ENCODE measurements at regions not wholly inside any gene's neighbourhood (a gene's known extent, or its start where the extent isn't known, plus 50 kb on each side); places are given as distances from the start of the nearest gene placed in this dataset.

DNA sequence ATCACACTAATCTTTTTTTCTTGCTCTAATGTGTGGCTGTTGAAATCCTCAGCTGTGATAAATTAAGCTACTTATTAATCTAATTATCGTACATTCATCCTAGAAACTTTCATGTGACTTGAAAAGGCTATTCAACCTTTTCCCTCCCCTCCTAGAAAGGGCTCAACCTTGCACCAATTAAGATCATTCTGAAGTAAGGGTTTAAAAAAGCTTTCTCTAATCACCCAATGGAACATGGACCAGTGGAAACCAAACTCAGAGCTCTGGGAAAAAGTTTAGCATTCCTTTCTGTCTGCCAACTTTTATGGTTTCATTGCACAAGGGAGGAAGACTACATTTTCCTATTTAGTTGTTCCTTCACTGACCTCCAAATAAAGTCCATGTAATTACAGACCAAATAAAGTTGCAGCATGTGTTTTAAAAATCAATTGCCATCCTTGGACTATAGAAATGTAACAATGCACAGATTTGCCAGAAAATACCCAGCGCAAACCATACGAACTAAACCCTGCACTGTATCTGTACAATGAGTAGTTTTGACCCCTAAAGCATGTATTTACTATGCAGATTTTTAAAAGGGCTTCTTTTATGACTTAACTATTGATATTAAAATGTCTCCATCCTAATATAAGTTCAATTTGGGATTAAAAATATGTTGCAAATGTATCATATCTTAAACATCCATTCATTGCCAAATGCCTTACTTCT, 142.6 kb upstream of the OTX2 start:
- H3K27me3 ChIP-seq (ENCODE audit: control insufficient read depth, insufficient read depth, low read length) = 0 out of 2 replicates have a peak, but pooled peaks cover 3% of the 10 kb centered on the region
- CTCF ChIA-PET = no interaction called here

DNA sequence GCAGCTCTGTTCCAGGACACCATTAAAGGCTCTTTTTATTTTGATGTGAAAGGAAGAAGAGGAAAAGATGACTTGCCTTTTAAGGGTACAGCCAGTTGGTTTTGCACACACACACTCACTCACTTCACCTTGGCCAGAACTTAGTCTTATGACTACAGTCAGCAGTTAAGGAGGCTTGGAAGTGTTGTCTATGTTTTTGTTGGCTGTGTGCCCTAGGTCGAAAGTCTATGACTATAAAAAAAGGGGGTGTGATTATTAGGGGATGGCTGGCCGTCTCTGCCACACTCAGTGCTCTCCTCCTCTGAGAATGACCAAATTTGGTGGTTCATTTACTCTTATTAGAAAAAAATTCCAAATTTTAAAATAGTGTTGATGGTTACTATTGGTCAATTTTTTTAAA, 139.5 kb upstream of the OTX2 start:
- ATAC-seq (no peak), DNase-seq (ENCODE audit: low read depth, low spot score) (no peak)
- H3K4me3 ChIP-seq (ENCODE audit: low read depth in 2 of 2, low read length in 2 of 2) = no peak overlapping the region
- no TSS peak for BruUV-seq (replicated peaks)
- intact Hi-C loops (cut with micrococcal nuclease; ENCODE audit: unreplicated experiment) (no loop called here), in situ Hi-C loops (cut with HindIII; ENCODE audit: low pct_unique_long_range_greater_than_20kb, low sequenced_read_pairs) (no loop called here)
- no peak overlapping the region for H3K27ac ChIP-seq (ENCODE audit: low read length)
- POLR2A ChIA-PET = no interaction called here
- TF ChIP-seq SIN3A (IDR thresholded peaks at IDR 0.05; ENCODE audit: borderline replicate concordance, insufficient read depth, low read depth, low read length) = no peak
- TF ChIP-seq POLR2AphosphoS5 (IDR thresholded peaks at IDR 0.05; ENCODE audit: low read depth, low read length) = no peak
- no peak for TF ChIP-seq TCF7L2 (IDR thresholded peaks at IDR 0.05; ENCODE audit: low read depth, low read length)
- TF ChIP-seq, protein P1, sequence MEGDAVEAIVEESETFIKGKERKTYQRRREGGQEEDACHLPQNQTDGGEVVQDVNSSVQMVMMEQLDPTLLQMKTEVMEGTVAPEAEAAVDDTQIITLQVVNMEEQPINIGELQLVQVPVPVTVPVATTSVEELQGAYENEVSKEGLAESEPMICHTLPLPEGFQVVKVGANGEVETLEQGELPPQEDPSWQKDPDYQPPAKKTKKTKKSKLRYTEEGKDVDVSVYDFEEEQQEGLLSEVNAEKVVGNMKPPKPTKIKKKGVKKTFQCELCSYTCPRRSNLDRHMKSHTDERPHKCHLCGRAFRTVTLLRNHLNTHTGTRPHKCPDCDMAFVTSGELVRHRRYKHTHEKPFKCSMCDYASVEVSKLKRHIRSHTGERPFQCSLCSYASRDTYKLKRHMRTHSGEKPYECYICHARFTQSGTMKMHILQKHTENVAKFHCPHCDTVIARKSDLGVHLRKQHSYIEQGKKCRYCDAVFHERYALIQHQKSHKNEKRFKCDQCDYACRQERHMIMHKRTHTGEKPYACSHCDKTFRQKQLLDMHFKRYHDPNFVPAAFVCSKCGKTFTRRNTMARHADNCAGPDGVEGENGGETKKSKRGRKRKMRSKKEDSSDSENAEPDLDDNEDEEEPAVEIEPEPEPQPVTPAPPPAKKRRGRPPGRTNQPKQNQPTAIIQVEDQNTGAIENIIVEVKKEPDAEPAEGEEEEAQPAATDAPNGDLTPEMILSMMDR (IDR thresholded peaks at IDR 0.05) = no peak
- TF ChIP-seq, protein P2, sequence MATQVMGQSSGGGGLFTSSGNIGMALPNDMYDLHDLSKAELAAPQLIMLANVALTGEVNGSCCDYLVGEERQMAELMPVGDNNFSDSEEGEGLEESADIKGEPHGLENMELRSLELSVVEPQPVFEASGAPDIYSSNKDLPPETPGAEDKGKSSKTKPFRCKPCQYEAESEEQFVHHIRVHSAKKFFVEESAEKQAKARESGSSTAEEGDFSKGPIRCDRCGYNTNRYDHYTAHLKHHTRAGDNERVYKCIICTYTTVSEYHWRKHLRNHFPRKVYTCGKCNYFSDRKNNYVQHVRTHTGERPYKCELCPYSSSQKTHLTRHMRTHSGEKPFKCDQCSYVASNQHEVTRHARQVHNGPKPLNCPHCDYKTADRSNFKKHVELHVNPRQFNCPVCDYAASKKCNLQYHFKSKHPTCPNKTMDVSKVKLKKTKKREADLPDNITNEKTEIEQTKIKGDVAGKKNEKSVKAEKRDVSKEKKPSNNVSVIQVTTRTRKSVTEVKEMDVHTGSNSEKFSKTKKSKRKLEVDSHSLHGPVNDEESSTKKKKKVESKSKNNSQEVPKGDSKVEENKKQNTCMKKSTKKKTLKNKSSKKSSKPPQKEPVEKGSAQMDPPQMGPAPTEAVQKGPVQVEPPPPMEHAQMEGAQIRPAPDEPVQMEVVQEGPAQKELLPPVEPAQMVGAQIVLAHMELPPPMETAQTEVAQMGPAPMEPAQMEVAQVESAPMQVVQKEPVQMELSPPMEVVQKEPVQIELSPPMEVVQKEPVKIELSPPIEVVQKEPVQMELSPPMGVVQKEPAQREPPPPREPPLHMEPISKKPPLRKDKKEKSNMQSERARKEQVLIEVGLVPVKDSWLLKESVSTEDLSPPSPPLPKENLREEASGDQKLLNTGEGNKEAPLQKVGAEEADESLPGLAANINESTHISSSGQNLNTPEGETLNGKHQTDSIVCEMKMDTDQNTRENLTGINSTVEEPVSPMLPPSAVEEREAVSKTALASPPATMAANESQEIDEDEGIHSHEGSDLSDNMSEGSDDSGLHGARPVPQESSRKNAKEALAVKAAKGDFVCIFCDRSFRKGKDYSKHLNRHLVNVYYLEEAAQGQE (IDR thresholded peaks at IDR 0.05; ENCODE audit: insufficient read depth in 1 of 2, low read depth in 2 of 2, low read length in 1 of 2) = no peak
- CTCF ChIA-PET = interaction anchor here (1.1 kb wide), 1 partner anchor 475 kb away, joined by 4 read pairs; no protein-coding TSS in a partner anchor
- H3K9me3 ChIP-seq (ENCODE audit: control insufficient read depth, insufficient read depth, low read depth, low read length) = no peaks in the 10 kb centered on the region
- H3K4me1 ChIP-seq (ENCODE audit: control insufficient read depth, insufficient read depth, low read length) = no peaks in the 10 kb centered on the region
- no peaks in the 10 kb centered on the region for H3K36me3 ChIP-seq (ENCODE audit: control insufficient read depth, insufficient read depth, low read length)
- H3K27me3 ChIP-seq (ENCODE audit: control insufficient read depth, insufficient read depth, low read length) = 0 out of 2 replicates have a peak, but pooled peaks cover 3% of the 10 kb centered on the region

More for the DNA sequence above, 142.6 kb upstream of the OTX2 start:
- POLR2A ChIA-PET = no interaction called here
- Histone ChIP-seq H3K36me3 (ENCODE audit: control insufficient read depth, insufficient read depth, low read length) (no peaks in the 10 kb centered on the region; the same call in 1 of the 2 replicates), H3K9me3 (ENCODE audit: control insufficient read depth, insufficient read depth, low read depth, low read length) (no peaks in the 10 kb centered on the region), H3K4me1 (ENCODE audit: control insufficient read depth, insufficient read depth, low read length) (no peaks in the 10 kb centered on the region), H3K27ac (ENCODE audit: low read length) (no peak overlapping the region), H3K4me3 (ENCODE audit: low read depth in 2 of 2, low read length in 2 of 2) (no peak overlapping the region)
- no TSS peak for BruUV-seq (replicated peaks)
- DNase-seq (ENCODE audit: low read depth, low spot score) = no peak
- ATAC-seq = no peak
- intact Hi-C loops (cut with micrococcal nuclease; ENCODE audit: unreplicated experiment) = no loop called here
- TF ChIP-seq SIN3A (IDR thresholded peaks at IDR 0.05; ENCODE audit: borderline replicate concordance, insufficient read depth, low read depth, low read length) (no peak), POLR2AphosphoS5 (IDR thresholded peaks at IDR 0.05; ENCODE audit: low read depth, low read length) (no peak), TCF7L2 (IDR thresholded peaks at IDR 0.05; ENCODE audit: low read depth, low read length) (no peak)
- TF ChIP-seq, protein P2 (IDR thresholded peaks at IDR 0.05; ENCODE audit: insufficient read depth in 1 of 2, low read depth in 2 of 2, low read length in 1 of 2) = no peak
- TF ChIP-seq, protein P1 (IDR thresholded peaks at IDR 0.05) = no peak
- in situ Hi-C loops (cut with HindIII; ENCODE audit: low pct_unique_long_range_greater_than_20kb, low sequenced_read_pairs) = no loop called here
